C4-2B (cell line): ENCODE measurements at regions not wholly inside any gene's neighbourhood (a gene's known extent, or its start where the extent isn't known, plus 50 kb on each side); places are given as distances from the start of the nearest gene placed in this dataset.

Source experiments
- ZFX ChIP-seq: fragments of 450-650 bp; IDR thresholded peaks from 2 replicates; pipeline ENCODE4 v1.6.1; 2017
- TF ChIP-seq, protein P1 (sequence below): fragments of 450-650 bp; conservative IDR thresholded peaks from 2 replicates; pipeline ENCODE4 v1.5.1; 2017; ENCODE audit warnings: mild to moderate bottlenecking

DNA sequence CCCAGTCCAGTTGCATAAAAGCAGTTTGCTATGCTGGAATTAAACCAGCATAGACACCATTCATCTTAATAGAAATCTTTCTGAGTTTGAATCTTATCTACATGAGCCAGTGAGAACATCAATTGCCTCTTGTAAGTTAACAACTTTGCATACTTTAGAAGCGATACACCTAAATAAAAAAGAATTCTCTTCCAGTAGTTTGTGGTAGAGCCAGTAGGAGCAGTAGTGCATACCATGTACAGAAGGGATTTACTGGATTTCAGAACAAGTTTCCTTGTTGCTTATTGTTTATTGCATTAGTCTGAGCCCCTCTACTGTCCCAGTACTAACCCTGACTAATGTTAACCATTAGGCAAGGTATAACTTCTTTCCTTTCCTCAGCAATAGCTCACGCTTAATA, 313.1 kb downstream of the TGFB2 start:
- TF ChIP-seq, protein P1, sequence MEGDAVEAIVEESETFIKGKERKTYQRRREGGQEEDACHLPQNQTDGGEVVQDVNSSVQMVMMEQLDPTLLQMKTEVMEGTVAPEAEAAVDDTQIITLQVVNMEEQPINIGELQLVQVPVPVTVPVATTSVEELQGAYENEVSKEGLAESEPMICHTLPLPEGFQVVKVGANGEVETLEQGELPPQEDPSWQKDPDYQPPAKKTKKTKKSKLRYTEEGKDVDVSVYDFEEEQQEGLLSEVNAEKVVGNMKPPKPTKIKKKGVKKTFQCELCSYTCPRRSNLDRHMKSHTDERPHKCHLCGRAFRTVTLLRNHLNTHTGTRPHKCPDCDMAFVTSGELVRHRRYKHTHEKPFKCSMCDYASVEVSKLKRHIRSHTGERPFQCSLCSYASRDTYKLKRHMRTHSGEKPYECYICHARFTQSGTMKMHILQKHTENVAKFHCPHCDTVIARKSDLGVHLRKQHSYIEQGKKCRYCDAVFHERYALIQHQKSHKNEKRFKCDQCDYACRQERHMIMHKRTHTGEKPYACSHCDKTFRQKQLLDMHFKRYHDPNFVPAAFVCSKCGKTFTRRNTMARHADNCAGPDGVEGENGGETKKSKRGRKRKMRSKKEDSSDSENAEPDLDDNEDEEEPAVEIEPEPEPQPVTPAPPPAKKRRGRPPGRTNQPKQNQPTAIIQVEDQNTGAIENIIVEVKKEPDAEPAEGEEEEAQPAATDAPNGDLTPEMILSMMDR: no peak
- no peak for TF ChIP-seq ZFX
